Hepatocyte (in vitro differentiated cells): ENCODE measurements at regions not wholly inside any gene's neighbourhood (a gene's known extent, or its start where the extent isn't known, plus 50 kb on each side); places are given as distances from the start of the nearest gene placed in this dataset.

Experiments used
- CTCF ChIP-seq: fragments of 200-600 bp; sonication (generic); IDR thresholded peaks from 2 replicates; pipeline ENCODE4 v1.5.1; 2016; ENCODE audit warnings: antibody characterized with exemption, mild to moderate bottlenecking; ENCODE audit not compliant: poor library complexity
- EZH2 ChIP-seq: fragments of 200-600 bp; sonication (generic); IDR thresholded peaks from 2 replicates; pipeline ENCODE4 v1.6.1; 2016; ENCODE audit warnings: antibody characterized with exemption, mild to moderate bottlenecking, borderline replicate concordance
- EZH2phosphoT487 ChIP-seq: fragments of 200-600 bp; sonication (generic); IDR thresholded peaks from one replicate; pipeline ENCODE4 v1.6.1; 2018; ENCODE audit warnings: antibody characterized with exemption, mild to moderate bottlenecking, low read depth, moderate library complexity; ENCODE audit not compliant: unreplicated experiment, severe bottlenecking

GRCh38 chr7:152591976-152592375, 84.0 kb downstream of the XRCC2 start:
- TF ChIP-seq CTCF (no peak), EZH2phosphoT487 (no peak), EZH2 (no peak)
